ENCODE measurements at regions not wholly inside any gene's neighbourhood (a gene's known extent, or its start where the extent isn't known, plus 50 kb on each side); places are given as distances from the start of the nearest gene placed in this dataset.

- DNase-seq (ENCODE audit: insufficient read length, low spot score): no peak
- no peak for TF ChIP-seq CTCF (IDR thresholded peaks at IDR 0.05; ENCODE audit: insufficient read depth, missing control alignments)
- FAIRE-seq: no peak
Measured at GRCh38 chr13:87788363-87788762, 117.2 kb downstream of the SLITRK5 start.

DNA sequence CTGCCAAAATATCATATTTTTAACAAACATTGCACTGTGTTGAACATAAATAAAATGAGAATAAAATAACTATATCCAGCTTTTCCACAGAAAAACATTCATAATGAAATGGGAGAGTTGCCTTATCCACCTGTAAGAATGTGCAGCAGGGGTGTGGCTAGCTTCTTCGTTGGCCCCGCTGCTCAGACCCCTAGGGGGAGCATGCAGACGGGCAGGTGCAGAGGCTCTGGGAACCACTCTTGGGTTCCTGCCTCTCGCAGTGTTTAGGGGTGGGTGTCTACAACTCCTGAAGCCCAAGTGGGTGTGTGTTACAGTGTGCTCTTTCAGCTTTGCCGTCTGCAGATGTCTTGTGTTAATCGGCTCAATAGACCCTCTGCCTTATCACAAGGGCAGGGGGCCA, 121.7 kb downstream of the SLITRK5 start:
- FAIRE-seq: no peak
- TF ChIP-seq CTCF (IDR thresholded peaks at IDR 0.05; ENCODE audit: insufficient read depth, missing control alignments): no peak
- DNase-seq (ENCODE audit: insufficient read length, low spot score): no peak

- FAIRE-seq (no peak), DNase-seq (ENCODE audit: insufficient read length, low spot score) (no peak)
- no peak for TF ChIP-seq CTCF (IDR thresholded peaks at IDR 0.05; ENCODE audit: insufficient read depth, missing control alignments)
Measured at GRCh38 chr13:87798536-87798935, 127.4 kb downstream of the SLITRK5 start.

DNA sequence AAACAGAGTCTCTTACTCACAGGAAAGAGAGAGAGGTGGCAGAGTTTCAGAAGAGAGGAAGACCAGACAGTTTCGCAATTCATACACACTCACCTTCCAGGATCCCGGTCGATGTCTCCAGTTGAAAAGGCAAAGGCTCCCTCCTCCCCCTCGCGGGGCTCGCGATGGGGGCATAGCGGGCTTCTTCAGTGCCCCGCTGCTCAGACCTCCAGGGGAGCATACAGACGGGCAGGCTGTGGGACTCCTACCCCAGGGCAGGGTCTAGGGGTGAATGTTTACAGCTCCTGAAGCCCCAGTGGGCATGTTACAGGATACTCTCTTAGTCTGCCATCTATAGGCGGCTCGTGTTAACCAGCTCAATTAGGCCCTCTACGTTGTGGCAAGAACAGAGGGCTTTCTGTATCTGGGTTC, 139.2 kb downstream of the SLITRK5 start:
- TF ChIP-seq CTCF (IDR thresholded peaks at IDR 0.05; ENCODE audit: insufficient read depth, missing control alignments): no peak
- DNase-seq (ENCODE audit: insufficient read length, low spot score) (no peak), FAIRE-seq (no peak)

DNA sequence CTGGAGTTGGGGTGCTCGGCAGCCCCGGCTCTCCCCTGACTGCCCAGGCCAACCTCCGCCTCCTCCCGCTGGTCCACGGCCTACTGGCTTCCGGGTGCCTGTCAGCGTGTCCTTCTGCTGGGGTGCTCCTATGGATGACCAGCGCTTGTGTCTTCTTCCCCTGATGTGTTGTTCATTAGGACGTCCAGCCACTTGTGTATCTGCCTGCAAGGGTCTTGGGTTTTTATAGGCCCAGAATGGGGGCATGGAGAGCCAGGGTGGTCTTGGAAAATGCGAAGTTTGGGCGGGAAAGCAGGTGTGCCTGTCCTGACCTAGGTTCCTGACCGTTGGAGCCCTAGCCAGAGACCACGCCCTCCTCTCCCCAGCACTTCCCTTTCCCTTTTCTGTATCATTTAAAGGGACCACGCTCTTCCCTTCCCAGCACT, 139.8 kb downstream of the SLITRK5 start:
- FAIRE-seq: no peak
- no peak for DNase-seq (ENCODE audit: insufficient read length, low spot score)
- no peak for TF ChIP-seq CTCF (IDR thresholded peaks at IDR 0.05; ENCODE audit: insufficient read depth, missing control alignments)

GRCh38 chr13:87814403-87814802, 143.2 kb downstream of the SLITRK5 start:
- no peak for FAIRE-seq

GRCh38 chr13:87820241-87820640, 149.1 kb downstream of the SLITRK5 start:
- DNase-seq (ENCODE audit: insufficient read length, low spot score): no peak
- TF ChIP-seq CTCF (IDR thresholded peaks at IDR 0.05; ENCODE audit: insufficient read depth, missing control alignments): no peak
- no peak for FAIRE-seq

More at GRCh38 chr13:87814403-87814802, 143.2 kb downstream of the SLITRK5 start:
- TF ChIP-seq CTCF (IDR thresholded peaks at IDR 0.05; ENCODE audit: insufficient read depth, missing control alignments): no peak
- no peak for DNase-seq (ENCODE audit: insufficient read length, low spot score)
